ENCODE measurements at regions not wholly inside any gene's neighbourhood (a gene's known extent, or its start where the extent isn't known, plus 50 kb on each side); places are given as distances from the start of the nearest gene placed in this dataset.

DNA sequence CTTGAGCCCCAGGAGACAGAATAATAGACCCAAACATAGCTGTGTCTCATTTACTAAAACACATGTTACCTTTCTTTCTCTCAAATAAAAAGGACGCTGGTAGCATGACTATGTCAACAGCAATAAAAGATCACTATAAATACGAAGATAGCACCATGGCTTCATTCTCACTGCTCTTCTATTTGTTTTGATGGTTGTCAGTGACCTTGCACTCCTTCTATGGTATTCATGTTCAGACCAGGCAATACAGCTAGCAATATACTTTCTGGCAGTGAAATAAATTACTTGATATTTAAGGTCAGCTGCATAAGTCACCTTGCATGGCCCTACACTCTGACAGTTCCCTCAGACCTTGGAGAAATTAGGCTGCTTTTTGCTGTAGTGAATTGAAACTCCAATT is 263.2 kb upstream of the CDH7 start:
- DNase-seq, result peak in 1 of 2 experiments; percentile 16
- Histone ChIP-seq H3K36me3 (no peaks in the 10 kb centered on the region), H3K27ac (peak overlapping the region; percentile 66), H3K9me3 (replicated peaks) (no peaks in the 10 kb centered on the region), H3K27me3 (no peaks in the 10 kb centered on the region), H3K4me1 (peaks cover 20% of the 10 kb centered on the region), H3K4me3 (no peak overlapping the region)

- Histone ChIP-seq H3K9me3 (replicated peaks) (0 out of 2 replicates have a peak, but pooled peaks cover 2% of the 10 kb centered on the region), H3K27ac (no peak overlapping the region), H3K27me3 (no peaks in the 10 kb centered on the region), H3K4me3 (no peak overlapping the region), H3K4me1 (no peaks in the 10 kb centered on the region), H3K36me3 (no peaks in the 10 kb centered on the region)
- no peak for DNase-seq
Observed at GRCh38 chr18:65477455-65477854, 273.4 kb upstream of the CDH7 start.

DNA sequence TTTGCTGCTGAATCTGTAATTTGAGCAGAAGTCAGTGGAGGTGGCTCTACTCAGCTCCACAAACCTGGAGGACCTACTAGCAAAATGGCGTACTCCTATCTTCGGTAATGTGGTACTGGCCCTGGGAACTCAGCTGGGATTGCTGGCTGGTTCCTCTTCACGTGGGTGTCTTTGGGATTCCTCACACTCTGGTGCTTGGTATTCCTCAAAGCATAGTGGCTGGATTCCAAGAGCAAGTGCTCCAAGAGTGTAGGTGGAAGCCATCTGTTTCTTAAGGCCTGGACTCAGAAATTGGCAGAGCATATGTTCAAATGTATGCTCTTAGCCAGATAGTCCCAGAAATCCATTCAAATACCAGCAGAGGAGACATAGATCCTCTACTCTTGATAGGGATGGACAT is 281.9 kb upstream of the CDH7 start:
- no peak overlapping the region for H3K4me3 ChIP-seq
- no peaks in the 10 kb centered on the region for H3K27me3 ChIP-seq
- no peak overlapping the region for H3K27ac ChIP-seq
- no peaks in the 10 kb centered on the region for H3K9me3 ChIP-seq (replicated peaks)
- DNase-seq, result no peak
- H3K4me1 ChIP-seq, result no peaks in the 10 kb centered on the region
- H3K36me3 ChIP-seq, result no peaks in the 10 kb centered on the region

GRCh38 chr18:65464361-65464760 is 286.5 kb upstream of the CDH7 start:
- H3K4me3 ChIP-seq, result no peak overlapping the region
- no peak overlapping the region for H3K27ac ChIP-seq
- no peaks in the 10 kb centered on the region for H3K27me3 ChIP-seq
- no peak for DNase-seq
- H3K9me3 ChIP-seq (replicated peaks), result no peaks in the 10 kb centered on the region
- H3K4me1 ChIP-seq, result no peaks in the 10 kb centered on the region
- no peaks in the 10 kb centered on the region for H3K36me3 ChIP-seq

DNA sequence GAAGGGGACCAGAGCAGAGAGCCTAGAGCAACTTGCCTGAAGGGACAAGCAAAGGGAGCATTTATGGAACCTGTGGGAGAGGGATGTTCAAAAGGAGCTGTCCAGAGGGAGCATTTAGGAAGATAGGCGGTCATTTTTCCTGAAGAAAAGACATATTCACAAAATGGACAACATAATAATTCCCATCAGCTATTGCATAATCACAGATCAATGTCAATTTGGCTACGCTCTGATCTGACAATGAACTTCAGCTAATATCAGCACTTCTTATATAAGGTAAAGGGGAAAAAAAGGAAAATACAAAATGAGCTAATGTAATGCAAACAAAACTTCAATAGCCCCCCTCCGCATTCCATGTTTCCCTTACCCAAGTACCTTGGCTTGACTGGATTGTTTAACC is 291.1 kb upstream of the CDH7 start:
- no peak for DNase-seq
- Histone ChIP-seq H3K27ac (no peak overlapping the region), H3K27me3 (no peaks in the 10 kb centered on the region), H3K36me3 (no peaks in the 10 kb centered on the region), H3K4me1 (no peaks in the 10 kb centered on the region), H3K4me3 (no peak overlapping the region), H3K9me3 (replicated peaks) (no peaks in the 10 kb centered on the region)

DNA sequence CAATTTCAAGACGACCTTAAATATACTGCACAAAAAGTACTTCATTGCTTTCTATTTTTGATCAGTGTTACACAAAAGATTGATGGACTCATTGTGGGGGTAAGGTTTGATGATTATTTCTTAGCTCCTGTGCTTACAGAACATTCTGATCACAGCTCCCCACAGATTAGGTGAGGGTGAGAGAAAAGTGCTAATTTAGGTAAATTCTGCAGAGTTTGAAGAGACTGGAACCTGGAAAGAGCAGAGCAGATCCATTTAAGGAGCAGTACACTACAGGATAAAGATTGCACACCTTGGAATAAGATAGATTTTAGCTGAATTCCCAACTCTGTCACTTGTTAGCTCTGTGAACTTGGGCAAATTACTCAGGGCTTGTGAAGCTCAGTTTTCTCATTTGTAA is 291.9 kb upstream of the CDH7 start:
- H3K27me3 ChIP-seq, result no peaks in the 10 kb centered on the region
- H3K9me3 ChIP-seq (replicated peaks), result no peaks in the 10 kb centered on the region
- no peak overlapping the region for H3K27ac ChIP-seq
- H3K36me3 ChIP-seq, result no peaks in the 10 kb centered on the region
- DNase-seq, result no peak
- no peak overlapping the region for H3K4me3 ChIP-seq
- H3K4me1 ChIP-seq, result no peaks in the 10 kb centered on the region

GRCh38 chr18:65439188-65439587 is 311.6 kb upstream of the CDH7 start:
- no peak overlapping the region for H3K27ac ChIP-seq
- H3K27me3 ChIP-seq, result no peaks in the 10 kb centered on the region
- no peaks in the 10 kb centered on the region for H3K36me3 ChIP-seq
- no peaks in the 10 kb centered on the region for H3K4me1 ChIP-seq
- no peak overlapping the region for H3K4me3 ChIP-seq
- no peak for DNase-seq
- no peaks in the 10 kb centered on the region for H3K9me3 ChIP-seq (replicated peaks)

GRCh38 chr18:65436430-65436829 is 314.4 kb upstream of the CDH7 start:
- DNase-seq, result no peak
- H3K4me1 ChIP-seq, result no peaks in the 10 kb centered on the region
- H3K9me3 ChIP-seq (replicated peaks), result no peaks in the 10 kb centered on the region
- H3K36me3 ChIP-seq, result no peaks in the 10 kb centered on the region
- no peaks in the 10 kb centered on the region for H3K27me3 ChIP-seq
- H3K27ac ChIP-seq, result no peak overlapping the region
- H3K4me3 ChIP-seq, result no peak overlapping the region

DNA sequence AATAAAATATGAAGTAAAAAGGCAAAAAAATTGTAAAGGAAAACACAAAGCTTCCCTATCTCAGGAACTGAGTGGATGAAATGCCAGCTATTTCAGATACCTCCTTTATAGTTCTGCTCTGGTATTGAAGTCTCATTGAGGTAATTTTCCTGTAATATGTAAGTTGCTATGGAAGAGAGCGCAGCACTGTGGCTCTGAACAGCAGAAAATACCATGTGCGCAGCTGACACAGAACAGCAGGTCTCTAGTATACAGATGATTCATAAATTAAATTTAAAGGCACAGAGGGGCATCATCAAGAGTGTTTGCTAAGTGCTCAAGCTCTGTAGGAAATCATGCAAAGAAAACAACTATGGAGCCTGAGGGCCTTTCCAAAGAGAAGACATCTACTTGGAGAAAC is 315.3 kb upstream of the CDH7 start:
- Histone ChIP-seq H3K36me3 (no peaks in the 10 kb centered on the region), H3K4me3 (no peak overlapping the region), H3K27ac (no peak overlapping the region), H3K27me3 (no peaks in the 10 kb centered on the region), H3K9me3 (replicated peaks) (no peaks in the 10 kb centered on the region), H3K4me1 (no peaks in the 10 kb centered on the region)
- DNase-seq, result no peak

DNA sequence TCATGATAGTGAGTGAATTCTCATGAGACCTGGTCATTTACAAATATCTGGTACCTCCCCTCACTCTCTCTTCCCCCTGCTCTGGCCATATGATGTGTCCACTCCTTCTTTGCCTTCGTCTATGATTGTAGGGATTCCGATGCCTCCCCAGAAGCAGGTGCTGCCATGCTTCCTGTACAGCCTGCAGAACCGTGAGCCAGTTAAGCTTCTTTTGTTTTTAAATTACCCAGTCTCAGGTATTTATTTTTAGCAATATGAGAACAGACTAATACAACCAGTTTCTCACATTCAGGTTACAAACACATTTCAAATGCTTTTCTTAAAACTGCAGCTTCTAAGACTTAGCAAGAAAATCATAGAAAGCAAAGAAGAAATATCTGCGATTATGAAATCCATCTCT is 321.2 kb upstream of the CDH7 start:
- DNase-seq, result no peak

DNA sequence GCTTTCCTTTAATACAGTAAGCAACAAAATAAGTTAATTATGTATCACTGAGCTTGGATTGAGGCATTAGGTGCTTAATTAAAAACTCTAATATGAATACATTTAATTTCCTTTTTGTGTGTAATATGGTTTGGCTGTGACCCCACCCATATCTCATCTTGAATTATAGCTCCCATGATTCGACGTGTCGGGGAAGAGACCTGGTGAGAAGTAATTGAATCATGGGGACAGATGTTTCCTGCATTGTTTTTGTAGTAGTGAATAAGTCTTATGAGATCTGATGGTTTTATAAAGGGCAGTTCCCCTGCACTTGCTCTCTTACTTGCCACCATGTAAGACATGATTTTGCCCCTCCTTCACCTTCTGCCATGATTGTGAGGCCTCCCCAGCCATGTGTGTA is 325.4 kb upstream of the CDH7 start:
- H3K4me3 ChIP-seq, result no peak overlapping the region
- no peaks in the 10 kb centered on the region for H3K36me3 ChIP-seq
- no peak overlapping the region for H3K27ac ChIP-seq
- DNase-seq, result no peak
- H3K9me3 ChIP-seq (replicated peaks), result no peaks in the 10 kb centered on the region
- no peaks in the 10 kb centered on the region for H3K4me1 ChIP-seq
- no peaks in the 10 kb centered on the region for H3K27me3 ChIP-seq

More for the DNA sequence above, 321.2 kb upstream of the CDH7 start:
- no peaks in the 10 kb centered on the region for H3K27me3 ChIP-seq
- no peak overlapping the region for H3K4me3 ChIP-seq
- no peaks in the 10 kb centered on the region for H3K36me3 ChIP-seq
- no peak overlapping the region for H3K27ac ChIP-seq
- H3K9me3 ChIP-seq (replicated peaks), result no peaks in the 10 kb centered on the region
- no peaks in the 10 kb centered on the region for H3K4me1 ChIP-seq

DNA sequence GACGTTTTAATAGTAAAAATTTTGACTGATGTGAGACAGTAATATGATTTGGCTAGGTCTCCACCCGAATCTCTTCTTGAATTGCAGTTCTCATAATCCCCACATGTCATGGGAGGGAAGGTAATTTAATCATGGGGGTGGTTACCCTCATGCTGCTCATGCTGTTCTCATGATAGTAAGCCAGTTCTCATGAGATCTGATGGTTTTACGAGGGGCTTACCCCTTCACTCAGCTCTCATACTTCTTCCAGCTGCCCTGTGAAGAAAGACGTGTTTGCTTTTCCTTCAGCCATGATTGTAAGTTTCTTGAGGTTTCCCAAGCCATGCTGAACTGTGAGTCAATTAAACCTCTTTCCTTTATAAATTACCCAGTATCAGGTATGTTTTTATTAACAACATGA is 327.0 kb upstream of the CDH7 start:
- Histone ChIP-seq H3K9me3 (replicated peaks) (no peaks in the 10 kb centered on the region), H3K36me3 (no peaks in the 10 kb centered on the region), H3K4me1 (no peaks in the 10 kb centered on the region), H3K27ac (no peak overlapping the region), H3K4me3 (no peak overlapping the region), H3K27me3 (no peaks in the 10 kb centered on the region)
- DNase-seq, result no peak

GRCh38 chr18:65422544-65423136 is 328.2 kb upstream of the CDH7 start:
- DNase-seq, result no peak
- Histone ChIP-seq H3K27ac (no peak overlapping the region), H3K4me3 (no peak overlapping the region), H3K36me3 (no peaks in the 10 kb centered on the region), H3K9me3 (replicated peaks) (no peaks in the 10 kb centered on the region), H3K27me3 (no peaks in the 10 kb centered on the region), H3K4me1 (no peaks in the 10 kb centered on the region)

GRCh38 chr18:65415098-65415497 is 335.7 kb upstream of the CDH7 start:
- DNase-seq, result no peak
- Histone ChIP-seq H3K9me3 (replicated peaks) (no peaks in the 10 kb centered on the region), H3K36me3 (no peaks in the 10 kb centered on the region), H3K4me3 (no peak overlapping the region), H3K27me3 (no peaks in the 10 kb centered on the region), H3K27ac (no peak overlapping the region), H3K4me1 (no peaks in the 10 kb centered on the region)

DNA sequence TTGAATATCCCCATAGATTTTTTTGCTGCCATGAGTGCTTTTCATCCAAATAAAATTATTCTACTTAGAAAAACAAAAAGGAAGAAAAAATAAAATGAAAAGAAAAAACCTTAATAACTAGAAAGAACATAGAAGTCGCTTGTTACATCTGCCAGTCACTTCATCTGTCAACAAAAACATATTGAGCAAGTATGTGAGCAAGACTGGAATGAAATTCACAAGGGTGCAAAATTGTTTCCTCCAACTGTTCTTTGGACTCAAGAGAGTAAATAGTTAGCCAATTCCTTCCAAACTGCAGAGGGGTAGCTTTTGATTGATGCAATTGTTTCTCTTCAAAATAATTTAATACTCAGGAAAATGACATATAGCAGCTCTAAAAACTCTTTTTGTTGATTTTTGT is 336.3 kb upstream of the CDH7 start:
- Histone ChIP-seq H3K4me1 (no peaks in the 10 kb centered on the region), H3K9me3 (replicated peaks) (no peaks in the 10 kb centered on the region), H3K27ac (no peak overlapping the region), H3K36me3 (no peaks in the 10 kb centered on the region), H3K27me3 (no peaks in the 10 kb centered on the region), H3K4me3 (no peak overlapping the region)
- no peak for DNase-seq

DNA sequence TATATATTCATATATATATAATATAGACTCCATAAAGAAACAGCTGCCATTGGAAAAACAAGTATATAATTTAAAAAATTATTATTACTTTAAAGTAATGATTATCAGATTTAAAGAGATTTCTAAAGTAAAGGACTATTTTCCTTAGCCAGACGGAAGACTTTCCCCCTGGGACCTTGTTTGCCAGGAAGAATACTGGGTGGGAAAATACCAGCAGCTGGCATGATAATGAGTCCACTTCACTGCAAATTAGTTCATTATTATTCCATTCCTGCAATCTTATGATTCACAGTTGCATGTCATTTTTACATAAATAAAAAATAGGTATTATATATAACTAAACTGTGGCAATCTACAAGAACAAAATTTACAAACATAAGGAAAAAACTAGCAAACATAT is 339.8 kb upstream of the CDH7 start:
- no peaks in the 10 kb centered on the region for H3K36me3 ChIP-seq
- H3K9me3 ChIP-seq (replicated peaks), result no peaks in the 10 kb centered on the region
- H3K4me3 ChIP-seq, result no peak overlapping the region
- no peaks in the 10 kb centered on the region for H3K4me1 ChIP-seq
- no peaks in the 10 kb centered on the region for H3K27me3 ChIP-seq
- DNase-seq, result no peak
- no peak overlapping the region for H3K27ac ChIP-seq

All from SJCRH30 (cell line).